H9 (cell line): ENCODE measurements at regions not wholly inside any gene's neighbourhood (a gene's known extent, or its start where the extent isn't known, plus 50 kb on each side); places are given as distances from the start of the nearest gene placed in this dataset.
A peak's percentile ranks its signal among the peaks of the same experiment; 100 is the strongest.

ENCODE experiments used
- DNase-seq: peaks from one replicate; pipeline ENCODE4 v3.0.0-alpha.2; 2017
- H2AFZ ChIP-seq: one replicate; pipeline ENCODE4 v1.6.1; 2013; ENCODE audit warnings: mild to moderate bottlenecking, low read length, control low read depth, moderate library complexity
- H2AK5ac ChIP-seq: 2 replicates; pipeline ENCODE4 v1.6.1; 2013; ENCODE audit warnings: low read length, control low read depth, mixed read lengths; ENCODE audit not compliant: insufficient read length
- H2BK120ac ChIP-seq: one replicate; pipeline ENCODE4 v1.6.1; 2013; ENCODE audit warnings: low read depth, mild to moderate bottlenecking, low read length, control low read depth, inconsistent platforms; ENCODE audit not compliant: poor library complexity, severe bottlenecking
- H2BK12ac ChIP-seq: 2 replicates; pipeline ENCODE4 v1.6.1; 2013; ENCODE audit warnings: low read length, control low read depth, mixed read lengths, low read depth; ENCODE audit not compliant: insufficient read length
- H2BK15ac ChIP-seq: 2 replicates; pipeline ENCODE4 v1.6.1; 2013; ENCODE audit warnings: low read depth, low read length, control low read depth
- H2BK20ac ChIP-seq: one replicate; pipeline ENCODE4 v1.6.1; 2013; ENCODE audit warnings: low read depth, mild to moderate bottlenecking, low read length, control low read depth, inconsistent platforms; ENCODE audit not compliant: poor library complexity, severe bottlenecking
- H2BK5ac ChIP-seq: 2 replicates; pipeline ENCODE4 v1.6.1; 2013; ENCODE audit warnings: low read length, control low read depth, mixed read lengths; ENCODE audit not compliant: insufficient read length
- H3K14ac ChIP-seq: 2 replicates; pipeline ENCODE4 v1.6.1; 2013; ENCODE audit warnings: low read length, control low read depth; ENCODE audit not compliant: insufficient read depth
- H3K18ac ChIP-seq: 2 replicates; pipeline ENCODE4 v1.6.1; 2013; ENCODE audit warnings: low read depth, mild to moderate bottlenecking, mixed read lengths, low read length, control low read depth; ENCODE audit not compliant: insufficient read length
- H3K23ac ChIP-seq: 2 replicates; pipeline ENCODE4 v1.6.1; 2013; ENCODE audit warnings: low read length, control low read depth, mixed read lengths, low read depth; ENCODE audit not compliant: insufficient read length
- H3K23me2 ChIP-seq: 2 replicates; pipeline ENCODE4 v1.6.1; 2013; ENCODE audit warnings: low read depth, mild to moderate bottlenecking, mixed read lengths, low read length, control low read depth; ENCODE audit not compliant: insufficient read length, poor library complexity, severe bottlenecking
- H3K27ac ChIP-seq: 2 replicates; pipeline ENCODE4 v1.5.1; 2013; ENCODE audit warnings: low read length, control low read depth, mixed read lengths, low read depth; ENCODE audit not compliant: insufficient read length
- H3K27me3 ChIP-seq: 2 replicates; pipeline ENCODE4 v1.6.1; 2013; ENCODE audit warnings: low read length, control low read depth, inconsistent platforms; ENCODE audit not compliant: insufficient read depth
- H3K4ac ChIP-seq: 2 replicates; pipeline ENCODE4 v1.6.1; 2013; ENCODE audit warnings: low read depth, mild to moderate bottlenecking, control low read depth, inconsistent platforms, low read length, moderate library complexity
- H3K4me1 ChIP-seq: 2 replicates; pipeline ENCODE4 v1.6.1; 2013; ENCODE audit warnings: low read length, control low read depth, inconsistent platforms; ENCODE audit not compliant: insufficient read depth
- H3K4me2 ChIP-seq: 2 replicates; pipeline ENCODE4 v1.6.1; 2013; ENCODE audit warnings: low read length, control low read depth, mixed read lengths; ENCODE audit not compliant: insufficient read length, insufficient read depth
- H3K56ac ChIP-seq: 2 replicates; pipeline ENCODE4 v1.6.1; 2013; ENCODE audit warnings: low read depth, mild to moderate bottlenecking, mixed read lengths, low read length, control low read depth; ENCODE audit not compliant: insufficient read length
- H3K79me1 ChIP-seq: 2 replicates; pipeline ENCODE4 v1.6.1; 2013; ENCODE audit warnings: low read depth, mild to moderate bottlenecking, moderate library complexity, low read length, control low read depth, inconsistent platforms; ENCODE audit not compliant: insufficient read depth, poor library complexity, severe bottlenecking
- H3K79me2 ChIP-seq: 2 replicates; pipeline ENCODE4 v1.6.1; 2013; ENCODE audit warnings: low read length, control low read depth, inconsistent platforms; ENCODE audit not compliant: insufficient read depth
- H3K9ac ChIP-seq: 2 replicates; pipeline ENCODE4 v1.6.1; 2013; ENCODE audit warnings: low read length, control low read depth, mixed read lengths; ENCODE audit not compliant: insufficient read length; ENCODE audit errors: extremely low read depth
- H3K9me3 ChIP-seq: one replicate; pipeline ENCODE4 v1.6.1; 2013; ENCODE audit warnings: low read depth, low read length, inconsistent platforms; ENCODE audit not compliant: control insufficient read depth
- H3T11ph ChIP-seq: one replicate; pipeline ENCODE4 v1.6.1; 2013; ENCODE audit warnings: mild to moderate bottlenecking, low read length, control low read depth, inconsistent platforms
- H4K20me1 ChIP-seq: one replicate; pipeline ENCODE4 v1.6.1; 2013; ENCODE audit not compliant: control insufficient read depth, insufficient read length, insufficient read depth
- H4K5ac ChIP-seq: 2 replicates; pipeline ENCODE4 v1.6.1; 2013; ENCODE audit warnings: low read depth, mild to moderate bottlenecking, mixed read lengths, low read length, control low read depth; ENCODE audit not compliant: insufficient read length
- H4K8ac ChIP-seq: replicated peaks from 2 replicates; pipeline ENCODE4 v1.6.1; 2013; ENCODE audit warnings: low read length, control low read depth, mixed read lengths, low read depth; ENCODE audit not compliant: insufficient read length
- H4K91ac ChIP-seq: 2 replicates; pipeline ENCODE4 v1.6.1; 2013; ENCODE audit warnings: low read depth, mild to moderate bottlenecking, moderate library complexity, mixed read lengths, low read length, control low read depth; ENCODE audit not compliant: insufficient read length
- H3K27ac Mint-ChIP-seq, 3 experiments: 2 replicates in 2 of 3; 3 replicates in 1 of 3; pipeline ENCODE4 v1.8.0; 2020 to 2021; ENCODE audit warnings: mixed read lengths in 3 of 3, mild to moderate bottlenecking in 1 of 3, moderate library complexity in 1 of 3
- H3K27me3 Mint-ChIP-seq: 2 replicates; pipeline ENCODE4 v1.8.0; 2021; ENCODE audit warnings: low read depth, mild to moderate bottlenecking, moderate library complexity, mixed read lengths
- H3K36me3 Mint-ChIP-seq, 3 experiments: 2 replicates in 2 of 3; 3 replicates in 1 of 3; pipeline ENCODE4 v1.8.0; 2020 to 2021; ENCODE audit warnings: low read depth in 3 of 3, mixed read lengths in 3 of 3; ENCODE audit not compliant: insufficient read depth in 1 of 3
- H3K4me1 Mint-ChIP-seq, 2 experiments: 2 replicates each; pipeline ENCODE4 v1.8.0; 2020; ENCODE audit warnings: mixed read lengths in 2 of 2
- H3K4me3 Mint-ChIP-seq, 2 experiments: 2 replicates in 1 of 2; 3 replicates in 1 of 2; pipeline ENCODE4 v1.8.0; 2020 to 2021; ENCODE audit warnings: mild to moderate bottlenecking in 2 of 2, mixed read lengths in 2 of 2, moderate library complexity in 1 of 2
- H3K9me3 Mint-ChIP-seq, 2 experiments: 2 replicates in 1 of 2; 3 replicates in 1 of 2; pipeline ENCODE4 v1.8.0; 2020; ENCODE audit warnings: mild to moderate bottlenecking in 2 of 2, mixed read lengths in 2 of 2, moderate library complexity in 1 of 2
- WGBS: extraction: QIAGEN DNeasy Blood & Tissue Kit; methylation state at CpG from one replicate; pipeline ENCODE4 v1.1.7; 2013; ENCODE audit warnings: missing lambda C conversion rate, low lambda C conversion rate, mixed read lengths; ENCODE audit not compliant: insufficient read length; ENCODE audit errors: extremely low coverage; 5-methylcytosine and 5-hydroxymethylcytosine counted together
- TF ChIP-seq, protein P1 (sequence below): fragments of 200-600 bp; sonication (generic); conservative IDR thresholded peaks from 3 replicates; pipeline ENCODE4 v1.8.0; 2021; ENCODE audit warnings: antibody characterized with exemption, mild to moderate bottlenecking

DNA sequence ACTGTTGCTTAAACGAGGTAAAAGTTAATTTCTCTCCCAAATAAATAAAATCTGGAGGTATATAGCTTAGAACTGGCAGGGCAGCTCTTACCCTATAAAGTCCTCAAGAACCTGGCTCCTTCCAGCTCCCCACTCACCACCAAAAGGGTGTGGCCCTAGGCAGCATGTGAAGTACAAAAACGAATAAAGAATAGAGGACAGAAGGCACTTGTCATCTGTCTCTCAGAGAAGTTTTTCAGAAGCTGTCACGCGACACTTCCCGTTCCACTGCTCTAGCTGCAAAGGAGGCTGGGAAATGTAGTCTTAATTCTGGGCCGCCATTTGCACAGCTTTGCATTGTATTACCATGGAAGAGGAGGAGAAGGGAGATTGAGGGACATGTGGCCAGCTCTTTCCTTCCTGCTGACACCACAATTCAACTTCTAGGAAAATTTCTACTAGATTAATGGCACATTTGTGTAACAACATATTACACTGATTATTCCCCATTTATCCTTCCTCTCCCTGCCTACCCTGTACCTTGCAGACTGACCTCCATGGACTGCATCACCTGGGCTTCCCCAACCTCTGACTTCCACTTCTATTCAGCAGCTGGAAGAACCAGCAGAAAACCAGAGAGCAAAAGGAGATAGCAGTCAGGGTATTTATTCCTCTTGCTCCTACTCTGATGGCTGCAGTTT lies 62.2 kb downstream of the CCDC71L start:
- Histone ChIP-seq H3K27me3 (no peaks in the 10 kb centered on the region), H3K14ac (no peak overlapping the region), H2BK120ac (no peak overlapping the region), H2BK12ac (no peak overlapping the region), H2AFZ (peak overlapping the region; percentile 100), H2BK20ac (no peak overlapping the region), H4K91ac (no peak overlapping the region), H4K20me1 (no peaks in the 10 kb centered on the region), H3K79me2 (no peaks in the 10 kb centered on the region), H3K9ac (no peak overlapping the region), H3K18ac (peak overlapping the region; percentile 44), H3K4me2 (peak overlapping the region; percentile 44), H2BK5ac (no peak overlapping the region), H3K9me3 (no peaks in the 10 kb centered on the region), H3T11ph (no peak overlapping the region), H3K79me1 (no peaks in the 10 kb centered on the region), H2BK15ac (0 out of 2 replicates have a peak overlapping the region, but pooled peaks have one; percentile 58), H3K27ac (no peak overlapping the region), H2AK5ac (no peak overlapping the region), H3K56ac (no peak overlapping the region), H3K23ac (no peak overlapping the region), H3K4ac (no peak overlapping the region), H3K23me2 (peaks cover 2% of the 10 kb centered on the region), H4K8ac (peak overlapping the region; percentile 33), H4K5ac (no peak overlapping the region), H3K4me1 (0 out of 2 replicates have a peak, but pooled peaks cover 2% of the 10 kb centered on the region)
- no peaks in the 10 kb centered on the region for H3K36me3 Mint-ChIP-seq
- H3K4me1 Mint-ChIP-seq = peaks cover 2 to 4% of the 10 kb centered on the region in 2 experiments
- H3K9me3 Mint-ChIP-seq = no peaks in the 10 kb centered on the region
- peak overlapping the region; percentile 46 to 48; a peak in 4 of 5 replicates for H3K4me3 Mint-ChIP-seq
- peak overlapping the region in 1 of 3 experiments; percentile 29; a peak in 1 of 7 replicates for H3K27ac Mint-ChIP-seq
- peaks cover 1% of the 10 kb centered on the region for H3K27me3 Mint-ChIP-seq
- TF ChIP-seq, protein P1, sequence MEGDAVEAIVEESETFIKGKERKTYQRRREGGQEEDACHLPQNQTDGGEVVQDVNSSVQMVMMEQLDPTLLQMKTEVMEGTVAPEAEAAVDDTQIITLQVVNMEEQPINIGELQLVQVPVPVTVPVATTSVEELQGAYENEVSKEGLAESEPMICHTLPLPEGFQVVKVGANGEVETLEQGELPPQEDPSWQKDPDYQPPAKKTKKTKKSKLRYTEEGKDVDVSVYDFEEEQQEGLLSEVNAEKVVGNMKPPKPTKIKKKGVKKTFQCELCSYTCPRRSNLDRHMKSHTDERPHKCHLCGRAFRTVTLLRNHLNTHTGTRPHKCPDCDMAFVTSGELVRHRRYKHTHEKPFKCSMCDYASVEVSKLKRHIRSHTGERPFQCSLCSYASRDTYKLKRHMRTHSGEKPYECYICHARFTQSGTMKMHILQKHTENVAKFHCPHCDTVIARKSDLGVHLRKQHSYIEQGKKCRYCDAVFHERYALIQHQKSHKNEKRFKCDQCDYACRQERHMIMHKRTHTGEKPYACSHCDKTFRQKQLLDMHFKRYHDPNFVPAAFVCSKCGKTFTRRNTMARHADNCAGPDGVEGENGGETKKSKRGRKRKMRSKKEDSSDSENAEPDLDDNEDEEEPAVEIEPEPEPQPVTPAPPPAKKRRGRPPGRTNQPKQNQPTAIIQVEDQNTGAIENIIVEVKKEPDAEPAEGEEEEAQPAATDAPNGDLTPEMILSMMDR = no peak
- WGBS = no CpG with 5 or more reads among the region's 6 CpGs
- peak; percentile 71 for DNase-seq
